Activated CD4-positive, alpha-beta T cell treated with anti-CD3 and anti-CD28 coated beads, Interleukin-2, amount 50 U/mL, for 4 hours (primary cell): ENCODE measurements at regions not wholly inside any gene's neighbourhood (a gene's known extent, or its start where the extent isn't known, plus 50 kb on each side); places are given as distances from the start of the nearest gene placed in this dataset.
"Not testable (repeated sequence)": the region's sequence is repeated elsewhere in the genome, so short reads cannot be mapped to it uniquely, and the experiment has no call there.

ENCODE experiments used
- DNase-seq, 2 experiments: peaks; one replicate each; pipeline ENCODE4 v3.0.0-alpha.2; 2020

- DNase-seq, result no peak
These were observed 302.7 kb downstream of the MAN2A1 start for GRCh38 chr5:109992264-109992915.

GRCh38 chr5:109994135-109994534 lies 304.4 kb downstream of the MAN2A1 start:
- no peak for DNase-seq

GRCh38 chr5:109996246-109996645 lies 306.5 kb downstream of the MAN2A1 start:
- no peak for DNase-seq

GRCh38 chr5:109997161-109997560 lies 307.4 kb downstream of the MAN2A1 start:
- DNase-seq, result no peak

GRCh38 chr5:109998208-109998607 lies 308.5 kb downstream of the MAN2A1 start:
- DNase-seq, result no peak

- DNase-seq, result no peak
These were observed 309.0 kb downstream of the MAN2A1 start for GRCh38 chr5:109998726-109999125.

GRCh38 chr5:110001648-110002047 lies 311.9 kb downstream of the MAN2A1 start:
- no peak for DNase-seq

- DNase-seq, result no peak
These were observed 312.9 kb downstream of the MAN2A1 start for GRCh38 chr5:110002652-110003051.

- not testable (repeated sequence) for DNase-seq
These were observed 316.3 kb downstream of the MAN2A1 start for GRCh38 chr5:110005907-110006562.

- no peak for DNase-seq
These were observed 317.4 kb downstream of the MAN2A1 start for GRCh38 chr5:110007101-110007500.

- DNase-seq, result no peak
These were observed 318.4 kb downstream of the MAN2A1 start for GRCh38 chr5:110008131-110008530.

- DNase-seq, result no peak
These were observed 322.4 kb downstream of the MAN2A1 start for GRCh38 chr5:110012145-110012544.

GRCh38 chr5:110013017-110013416 lies 323.3 kb downstream of the MAN2A1 start:
- DNase-seq, result no peak

GRCh38 chr5:110017854-110018253 lies 328.1 kb downstream of the MAN2A1 start:
- DNase-seq, result no peak

- no peak for DNase-seq
These were observed 328.8 kb downstream of the MAN2A1 start for GRCh38 chr5:110018509-110018908.

- no peak for DNase-seq
These were observed 329.4 kb downstream of the MAN2A1 start for GRCh38 chr5:110019119-110019518.

GRCh38 chr5:110019780-110020179 lies 330.1 kb downstream of the MAN2A1 start:
- DNase-seq, result no peak

GRCh38 chr5:110021251-110021650 lies 331.5 kb downstream of the MAN2A1 start:
- DNase-seq, result no peak

GRCh38 chr5:110025160-110025559 lies 335.4 kb downstream of the MAN2A1 start:
- no peak for DNase-seq

- DNase-seq, result no peak
These were observed 338.0 kb downstream of the MAN2A1 start for GRCh38 chr5:110027527-110028322.

- no peak for DNase-seq
These were observed 341.8 kb downstream of the MAN2A1 start for GRCh38 chr5:110031402-110032140.

GRCh38 chr5:110032376-110032775 lies 342.6 kb downstream of the MAN2A1 start:
- DNase-seq, result no peak

GRCh38 chr5:110034056-110034600 lies 344.4 kb downstream of the MAN2A1 start:
- DNase-seq, result no peak
